K562 (cell line): ENCODE measurements at regions not wholly inside any gene's neighbourhood (a gene's known extent, or its start where the extent isn't known, plus 50 kb on each side); places are given as distances from the start of the nearest gene placed in this dataset.

ENCODE experiments used
- ATAC-seq: fragments of 200-7000 bp; cut with Tn5 transposase; 3 replicates; pipeline ENCODE4 v1.9.1; 2020; ENCODE audit warnings: moderate library complexity
- BruUV-seq: library from RNA; stranded (reverse); fragments of 400-500 nt; replicated peaks from 2 replicates; lab custom pipeline; 2021; lab: Mats Ljungman, UMichigan
- CTCF ChIA-PET: fragments of 300-600 bp; formaldehyde crosslinking; extraction: SDS; loops from one replicate; lab custom pipeline; 2021; ENCODE audit warnings: low intra/inter-chr PET ratio; lab: Yijun Ruan, JAX
- POLR2A ChIA-PET: fragments of 300-600, 350-650 bp; sonication (Branson Sonifier 250); formaldehyde crosslinking; extraction: SDS; loops from one replicate; lab custom pipeline; 2021; ENCODE audit warnings: antibody characterized with exemption, inconsistent platforms; lab: Yijun Ruan, JAX
- DNase-seq, 4 experiments: peaks; one replicate each; pipeline versions ENCODE4 v3.0.0 to v3.0.0-alpha.2; 2011 to 2018; ENCODE audit warnings: low spot score in 3 of 4, mixed read lengths in 3 of 4; ENCODE audit errors: extremely low read depth in 1 of 4
- FAIRE-seq: peaks from 2 replicates; lab custom pipeline; 2011; peaks lifted over from hg19 to GRCh38; lab: Jason Lieb, UNC
- H2AFZ ChIP-seq: 2 replicates; pipeline ENCODE4 v1.6.0; 2011; ENCODE audit warnings: low read depth, low read length, control low read depth, inconsistent platforms
- H3K27ac ChIP-seq: fragments of 200-600 bp; 3 replicates; pipeline ENCODE4 v1.8.0; 2011; ENCODE audit warnings: low read depth, mild to moderate bottlenecking, control low read depth, inconsistent platforms, low read length, moderate library complexity, mixed read lengths; ENCODE audit errors: extremely low read depth
- H3K27me3 ChIP-seq, 2 experiments: fragments of 300-600 bp in 1 of 2; 2 replicates in 1 of 2; 3 replicates in 1 of 2; pipeline versions ENCODE4 v1.6.0 to v1.8.0; 2011; ENCODE audit warnings: inconsistent platforms in 2 of 2, low read length in 2 of 2, mild to moderate bottlenecking in 1 of 2, mixed read lengths in 1 of 2, moderate library complexity in 1 of 2; ENCODE audit not compliant: control insufficient read depth in 2 of 2, insufficient read depth in 2 of 2
- H3K36me3 ChIP-seq: fragments of 300-600 bp; 3 replicates; pipeline ENCODE4 v1.8.0; 2011; ENCODE audit warnings: mild to moderate bottlenecking, low read length, inconsistent platforms; ENCODE audit not compliant: control insufficient read depth, insufficient read depth
- H3K4me1 ChIP-seq, 2 experiments: fragments of 200-600 bp in 1 of 2; replicated peaks in 1 of 2; 2 replicates in 1 of 2; 3 replicates in 1 of 2; pipeline versions ENCODE4 v1.5.1 to v1.8.0; 2011; ENCODE audit warnings: inconsistent platforms in 2 of 2, low read length in 2 of 2, mild to moderate bottlenecking in 1 of 2, mixed read lengths in 1 of 2, moderate library complexity in 1 of 2; ENCODE audit not compliant: control insufficient read depth in 2 of 2, insufficient read depth in 2 of 2
- H3K4me2 ChIP-seq: 2 replicates; pipeline ENCODE4 v1.6.1; 2011; ENCODE audit warnings: low read length, control low read depth, inconsistent platforms, mixed read lengths; ENCODE audit not compliant: insufficient read depth
- H3K4me3 ChIP-seq: fragments of 200-600 bp; sonication (generic), shearing (Covaris generic); 2 replicates; pipeline ENCODE4 v1.5.1; 2016; ENCODE audit warnings: control low read depth, inconsistent platforms
- H3K79me2 ChIP-seq: fragments of 200-600 bp; 3 replicates; pipeline ENCODE4 v1.8.0; 2011; ENCODE audit warnings: low read length, inconsistent platforms; ENCODE audit not compliant: control insufficient read depth, insufficient read depth
- H3K9ac ChIP-seq, 2 experiments: 2 replicates each; pipeline versions ENCODE4 v1.6.0 to v1.6.1; 2011; ENCODE audit warnings: low read depth in 2 of 2, low read length in 2 of 2, control low read depth in 1 of 2, inconsistent platforms in 1 of 2, mild to moderate bottlenecking in 1 of 2, mixed read lengths in 1 of 2; ENCODE audit not compliant: insufficient read depth in 1 of 2
- H3K9me1 ChIP-seq: one replicate; pipeline ENCODE4 v1.6.0; 2011; ENCODE audit warnings: inconsistent platforms, mild to moderate bottlenecking, low read length, moderate library complexity; ENCODE audit not compliant: control insufficient read depth, insufficient read depth
- H3K9me3 ChIP-seq: replicated peaks from 2 replicates; pipeline ENCODE4 v1.5.1; 2011; ENCODE audit warnings: low read depth, low read length, inconsistent platforms; ENCODE audit not compliant: control insufficient read depth, insufficient read depth
- H4K20me1 ChIP-seq: replicated peaks from 2 replicates; pipeline ENCODE4 v1.6.1; 2011; ENCODE audit warnings: low read length, inconsistent platforms, mixed read lengths; ENCODE audit not compliant: control insufficient read depth, insufficient read depth
- ATF4 ChIP-seq: fragments of 450-650 bp; formaldehyde crosslinking; IDR thresholded peaks from 2 replicates; pipeline ENCODE4 v1.4.0; 2022; ENCODE audit warnings: mild to moderate bottlenecking, moderate library complexity
- CBFA2T2 ChIP-seq: fragments of 450-650 bp; conservative IDR thresholded peaks from 2 replicates; pipeline ENCODE4 v1.6.1; 2017; ENCODE audit warnings: mild to moderate bottlenecking
- SAP30 ChIP-seq: fragments of 200-600 bp; sonication (generic); IDR thresholded peaks from 2 replicates; pipeline ENCODE4 v1.6.1; 2012; ENCODE audit warnings: borderline replicate concordance, low read depth, mild to moderate bottlenecking, moderate library complexity, low read length, control low read depth, inconsistent platforms; ENCODE audit not compliant: insufficient read depth, poor library complexity, severe bottlenecking
- SMAD1 ChIP-seq: fragments of 150-350 bp; IDR thresholded peaks from 2 replicates; pipeline ENCODE4 v1.6.1; 2014; ENCODE audit warnings: low read length, low read depth; ENCODE audit not compliant: partially characterized antibody
- SREBF1 ChIP-seq: fragments of 150-350 bp; IDR thresholded peaks from 2 replicates; pipeline ENCODE4 v1.6.1; 2014; ENCODE audit warnings: antibody characterized with exemption, low read depth, low read length, borderline replicate concordance
- TAF1 ChIP-seq: IDR thresholded peaks from 2 replicates; pipeline ENCODE4 v1.6.1; 2011; ENCODE audit warnings: mild to moderate bottlenecking, low read length, moderate library complexity; ENCODE audit not compliant: insufficient read depth, control insufficient read depth, severe bottlenecking; ENCODE audit errors: extremely low read depth
- ZNF717 ChIP-seq: fragments of 250-450 bp; sonication (Bioruptor Pico); IDR thresholded peaks from 2 replicates; pipeline ENCODE4 v1.5.0; 2021
- WGBS: fragments of 100-300 bp; shearing (Covaris generic); methylation state at CpG from one replicate; pipeline ENCODE4 v1.1.6; 2016; ENCODE audit warnings: low coverage, mixed read lengths; ENCODE audit not compliant: insufficient coverage; ENCODE audit errors: missing lambda C conversion rate; 5-methylcytosine and 5-hydroxymethylcytosine counted together
- in situ Hi-C: fragments of 300-500 bp; cut with MboI; formaldehyde crosslinking; loops from 4 replicates; pipeline ENCODE4 v1.15.0; 2018; ENCODE audit warnings: inconsistent platforms, mixed read lengths
- intact Hi-C: fragments of 100-400 bp; cut with micrococcal nuclease; formaldehyde crosslinking; loops from 2 replicates; pipeline ENCODE4 v1.14.2; 2022

GRCh38 chr3:148243609-148244008 is 454.1 kb upstream of the AGTR1 start:
- POLR2A ChIA-PET: no interaction called here

More at GRCh38 chr3:148243609-148244008, 454.1 kb upstream of the AGTR1 start:
- Histone ChIP-seq H3K79me2 (no peaks in the 10 kb centered on the region), H3K36me3 (no peaks in the 10 kb centered on the region), H3K4me3 (no peak overlapping the region), H3K27ac (no peak overlapping the region), H3K4me1 (no peaks in the 10 kb centered on the region), H3K9me3 (no peaks in the 10 kb centered on the region), H3K27me3 (no peaks in the 10 kb centered on the region), H2AFZ (no peak overlapping the region), H3K9me1 (no peaks in the 10 kb centered on the region), H3K9ac (no peak overlapping the region), H4K20me1 (no peaks in the 10 kb centered on the region), H3K4me2 (no peak overlapping the region)
- FAIRE-seq (no peak), DNase-seq (no peak), ATAC-seq (no peak)
- TF ChIP-seq SAP30 (no peak), SMAD1 (no peak), TAF1 (no peak), ATF4 (CRISPR knock-in tag) (no peak), SREBF1 (no peak), ZNF717 (CRISPR knock-in tag) (no peak), CBFA2T2 (no peak)
- in situ Hi-C loops (no loop called here), intact Hi-C loops (no loop called here)
- BruUV-seq: no TSS peak
- CTCF ChIA-PET: no interaction called here
- WGBS: 0% methylated on average over 1 of the region's 1 CpG
